Smooth muscle cell (in vitro differentiated cells): ENCODE measurements at regions not wholly inside any gene's neighbourhood (a gene's known extent, or its start where the extent isn't known, plus 50 kb on each side); places are given as distances from the start of the nearest gene placed in this dataset.

Source experiments
- DNase-seq: peaks from one replicate; lab custom pipeline; 2025; ENCODE audit not compliant: unreplicated experiment; lab: John Stamatoyannopoulos, UW
- H2AFZ ChIP-seq: fragments of 200-600 bp; sonication (generic); 2 replicates; pipeline ENCODE4 v1.6.0; 2016; ENCODE audit warnings: antibody characterized with exemption, low read depth, mild to moderate bottlenecking
- H3F3A ChIP-seq: fragments of 200-600 bp; sonication (generic); 2 replicates; pipeline ENCODE4 v1.6.0; 2017; ENCODE audit warnings: antibody characterized with exemption, low read depth
- H3K27ac ChIP-seq: fragments of 200-600 bp; sonication (generic); 2 replicates; pipeline ENCODE4 v1.5.1; 2016; ENCODE audit warnings: low read depth, mild to moderate bottlenecking
- H3K27me3 ChIP-seq: fragments of 200-600 bp; sonication (generic); 2 replicates; pipeline ENCODE4 v1.6.1; 2016; ENCODE audit warnings: low read depth, mild to moderate bottlenecking
- H3K36me3 ChIP-seq: fragments of 200-600 bp; sonication (generic); 2 replicates; pipeline ENCODE4 v1.5.1; 2016; ENCODE audit warnings: low read depth
- H3K4me1 ChIP-seq: fragments of 200-600 bp; sonication (generic); 2 replicates; pipeline ENCODE4 v1.5.1; 2016; ENCODE audit warnings: low read depth
- H3K4me2 ChIP-seq: fragments of 200-600 bp; sonication (generic); 2 replicates; pipeline ENCODE4 v1.6.0; 2016; ENCODE audit warnings: mild to moderate bottlenecking
- H3K4me3 ChIP-seq: fragments of 200-600 bp; sonication (generic); 2 replicates; pipeline ENCODE4 v1.5.1; 2016; ENCODE audit warnings: mild to moderate bottlenecking
- H3K79me2 ChIP-seq: fragments of 200-600 bp; sonication (generic); 2 replicates; pipeline ENCODE4 v1.6.0; 2016; ENCODE audit warnings: low read depth, mild to moderate bottlenecking
- H3K9ac ChIP-seq: fragments of 200-600 bp; sonication (generic); 2 replicates; pipeline ENCODE4 v1.6.0; 2016; ENCODE audit warnings: low read depth
- H3K9me3 ChIP-seq: fragments of 200-600 bp; sonication (generic); replicated peaks from 2 replicates; pipeline ENCODE4 v1.5.1; 2016; ENCODE audit warnings: low read depth
- H4K20me1 ChIP-seq: fragments of 200-600 bp; sonication (generic); 2 replicates; pipeline ENCODE4 v1.6.0; 2016; ENCODE audit warnings: low read depth
- CTCF ChIP-seq: fragments of 200-600 bp; sonication (generic); IDR thresholded peaks from 2 replicates; pipeline ENCODE4 v1.5.1; 2017; ENCODE audit warnings: borderline replicate concordance, mild to moderate bottlenecking, antibody characterized with exemption; ENCODE audit not compliant: insufficient read depth, poor library complexity, severe bottlenecking
- WGBS: methylation state at CpG from one replicate; pipeline ENCODE4 v1.1.7; 2016; ENCODE audit warnings: low lambda C conversion rate; 5-methylcytosine and 5-hydroxymethylcytosine counted together

DNA sequence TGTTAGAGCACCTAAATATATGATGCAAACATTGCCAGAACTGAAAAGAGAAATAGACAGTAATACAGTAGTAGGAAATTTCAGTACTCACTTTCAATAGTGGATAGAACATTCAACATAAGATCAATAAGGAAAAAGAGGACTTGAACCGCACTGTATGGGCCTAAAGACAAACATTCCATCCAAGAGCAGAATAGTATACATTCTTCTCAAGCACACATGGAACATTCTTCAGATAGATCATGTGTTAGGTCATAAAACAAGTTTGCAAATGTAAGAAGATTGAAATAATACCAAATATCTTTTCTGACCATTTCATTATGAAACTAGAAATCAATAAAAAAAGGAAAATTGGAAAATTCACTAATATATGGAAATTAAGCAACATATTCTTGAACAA, 185.4 kb upstream of the FOXP2 start:
- no peak for TF ChIP-seq CTCF
- H3K27me3 ChIP-seq = no peaks in the 10 kb centered on the region
- H3K79me2 ChIP-seq = no peaks in the 10 kb centered on the region
- WGBS = 64% methylated on average over 1 of the region's 1 CpG
- H3K4me1 ChIP-seq = no peaks in the 10 kb centered on the region
- no peak overlapping the region for H3K27ac ChIP-seq
- H3K9me3 ChIP-seq = no peaks in the 10 kb centered on the region
- no peak for DNase-seq
- no peak overlapping the region for H3K9ac ChIP-seq
- no peaks in the 10 kb centered on the region for H3K36me3 ChIP-seq
- H4K20me1 ChIP-seq = no peaks in the 10 kb centered on the region
- no peak overlapping the region for H2AFZ ChIP-seq
- H3K4me2 ChIP-seq = no peak overlapping the region
- H3F3A ChIP-seq = no peaks in the 10 kb centered on the region
- H3K4me3 ChIP-seq = no peak overlapping the region

GRCh38 chr7:114225784-114226183, 188.8 kb upstream of the FOXP2 start:
- Histone ChIP-seq H3K4me2 (no peak overlapping the region), H3K9me3 (no peaks in the 10 kb centered on the region), H4K20me1 (no peaks in the 10 kb centered on the region), H3K9ac (no peak overlapping the region), H3K27ac (no peak overlapping the region), H3F3A (no peaks in the 10 kb centered on the region), H2AFZ (no peak overlapping the region), H3K4me1 (no peaks in the 10 kb centered on the region), H3K36me3 (no peaks in the 10 kb centered on the region), H3K79me2 (no peaks in the 10 kb centered on the region), H3K4me3 (no peak overlapping the region), H3K27me3 (no peaks in the 10 kb centered on the region)
- no peak for TF ChIP-seq CTCF
- no peak for DNase-seq

- Histone ChIP-seq H3K9ac (no peak overlapping the region), H2AFZ (no peak overlapping the region), H3K36me3 (no peaks in the 10 kb centered on the region), H3K4me2 (no peak overlapping the region), H3K79me2 (no peaks in the 10 kb centered on the region), H3K4me3 (no peak overlapping the region), H3K4me1 (no peaks in the 10 kb centered on the region), H4K20me1 (no peaks in the 10 kb centered on the region), H3F3A (no peaks in the 10 kb centered on the region), H3K27me3 (no peaks in the 10 kb centered on the region), H3K9me3 (no peaks in the 10 kb centered on the region), H3K27ac (no peak overlapping the region)
- 77% methylated on average over 1 of the region's 1 CpG for WGBS
- no peak for DNase-seq
- TF ChIP-seq CTCF = no peak
Observed at GRCh38 chr7:114218283-114218682, 196.3 kb upstream of the FOXP2 start.

DNA sequence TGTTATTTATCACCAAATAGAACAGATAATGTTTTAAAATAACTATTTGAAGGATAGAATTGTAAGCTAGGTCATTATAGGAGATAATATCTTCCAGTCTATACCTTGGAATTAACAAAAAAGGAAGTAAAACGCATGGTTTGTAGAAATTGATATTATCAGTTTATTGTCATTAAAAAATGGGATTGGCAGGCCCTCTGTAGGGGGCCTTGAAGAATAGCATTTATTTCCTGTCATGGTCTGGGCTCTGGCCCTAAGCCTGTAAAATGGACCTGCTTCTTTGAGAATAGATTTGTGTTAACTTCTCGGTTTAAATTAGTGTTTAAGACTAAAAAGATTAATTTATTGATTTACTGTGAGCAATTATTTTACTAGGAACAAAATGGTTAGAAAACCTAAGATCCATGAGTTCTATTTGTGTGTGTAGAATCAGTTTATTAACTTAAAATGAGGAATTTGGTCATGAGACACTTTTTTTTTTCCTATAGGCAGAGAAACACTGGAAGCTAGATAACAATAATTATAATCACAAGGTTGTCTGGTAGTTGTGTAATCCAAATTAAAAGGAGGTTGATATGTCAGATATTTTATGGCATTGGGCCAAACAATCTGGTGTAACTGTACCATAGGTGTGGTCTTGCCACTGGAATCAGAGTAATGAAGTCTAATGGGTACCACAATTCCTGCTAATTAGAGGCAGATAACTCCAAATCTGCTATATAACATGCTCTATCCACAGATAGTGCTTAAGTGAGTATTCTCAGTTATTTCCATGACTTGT, 197.4 kb upstream of the FOXP2 start:
- WGBS = 31% methylated on average over 2 of the region's 2 CpGs
- Histone ChIP-seq H3F3A (no peaks in the 10 kb centered on the region), H3K9ac (no peak overlapping the region), H3K4me1 (no peaks in the 10 kb centered on the region), H3K9me3 (no peaks in the 10 kb centered on the region), H3K27ac (no peak overlapping the region), H4K20me1 (no peaks in the 10 kb centered on the region), H3K36me3 (no peaks in the 10 kb centered on the region), H3K27me3 (no peaks in the 10 kb centered on the region), H3K4me3 (no peak overlapping the region), H3K4me2 (no peak overlapping the region), H3K79me2 (no peaks in the 10 kb centered on the region), H2AFZ (no peak overlapping the region)
- no peak for TF ChIP-seq CTCF
- DNase-seq = no peak
